ENCODE measurements at regions not wholly inside any gene's neighbourhood (a gene's known extent, or its start where the extent isn't known, plus 50 kb on each side); places are given as distances from the start of the nearest gene placed in this dataset.

GRCh38 chr6:14925699-14926026 lies 320.2 kb upstream of the JARID2 start:
- TF ChIP-seq, protein P1, sequence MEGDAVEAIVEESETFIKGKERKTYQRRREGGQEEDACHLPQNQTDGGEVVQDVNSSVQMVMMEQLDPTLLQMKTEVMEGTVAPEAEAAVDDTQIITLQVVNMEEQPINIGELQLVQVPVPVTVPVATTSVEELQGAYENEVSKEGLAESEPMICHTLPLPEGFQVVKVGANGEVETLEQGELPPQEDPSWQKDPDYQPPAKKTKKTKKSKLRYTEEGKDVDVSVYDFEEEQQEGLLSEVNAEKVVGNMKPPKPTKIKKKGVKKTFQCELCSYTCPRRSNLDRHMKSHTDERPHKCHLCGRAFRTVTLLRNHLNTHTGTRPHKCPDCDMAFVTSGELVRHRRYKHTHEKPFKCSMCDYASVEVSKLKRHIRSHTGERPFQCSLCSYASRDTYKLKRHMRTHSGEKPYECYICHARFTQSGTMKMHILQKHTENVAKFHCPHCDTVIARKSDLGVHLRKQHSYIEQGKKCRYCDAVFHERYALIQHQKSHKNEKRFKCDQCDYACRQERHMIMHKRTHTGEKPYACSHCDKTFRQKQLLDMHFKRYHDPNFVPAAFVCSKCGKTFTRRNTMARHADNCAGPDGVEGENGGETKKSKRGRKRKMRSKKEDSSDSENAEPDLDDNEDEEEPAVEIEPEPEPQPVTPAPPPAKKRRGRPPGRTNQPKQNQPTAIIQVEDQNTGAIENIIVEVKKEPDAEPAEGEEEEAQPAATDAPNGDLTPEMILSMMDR (IDR thresholded peaks at IDR 0.05), result no peak
- TF ChIP-seq TCF7L2 (IDR thresholded peaks at IDR 0.05; ENCODE audit: low read depth, low read length) (no peak), SIN3A (IDR thresholded peaks at IDR 0.05; ENCODE audit: borderline replicate concordance, insufficient read depth, low read depth, low read length) (no peak), POLR2AphosphoS5 (IDR thresholded peaks at IDR 0.05; ENCODE audit: low read depth, low read length) (no peak), REST (IDR thresholded peaks at IDR 0.05; ENCODE audit: insufficient read depth in 1 of 2, low read depth in 2 of 2, low read length in 1 of 2) (no peak)
- H3K27me3 ChIP-seq (ENCODE audit: control insufficient read depth, insufficient read depth, low read length), result 0 out of 2 replicates have a peak, but pooled peaks cover 4% of the 10 kb centered on the region
- no peaks in the 10 kb centered on the region for H3K9me3 ChIP-seq (ENCODE audit: control insufficient read depth, insufficient read depth, low read depth, low read length)
- CTCF ChIA-PET, result no interaction called here
- no peak overlapping the region for H3K27ac ChIP-seq (ENCODE audit: low read length)
- ATAC-seq (no peak), DNase-seq (ENCODE audit: low read depth, low spot score) (no peak)
- BruUV-seq (replicated peaks), result no TSS peak
- in situ Hi-C loops (cut with HindIII; ENCODE audit: low pct_unique_long_range_greater_than_20kb, low sequenced_read_pairs) (no loop called here), intact Hi-C loops (cut with micrococcal nuclease; ENCODE audit: unreplicated experiment) (no loop called here)
- no peak overlapping the region for H3K4me3 ChIP-seq (ENCODE audit: low read depth in 2 of 2, low read length in 2 of 2)
- POLR2A ChIA-PET, result no interaction called here
- no peaks in the 10 kb centered on the region for H3K4me1 ChIP-seq (ENCODE audit: control insufficient read depth, insufficient read depth, low read length)
- no peaks in the 10 kb centered on the region for H3K36me3 ChIP-seq (ENCODE audit: control insufficient read depth, insufficient read depth, low read length)

DNA sequence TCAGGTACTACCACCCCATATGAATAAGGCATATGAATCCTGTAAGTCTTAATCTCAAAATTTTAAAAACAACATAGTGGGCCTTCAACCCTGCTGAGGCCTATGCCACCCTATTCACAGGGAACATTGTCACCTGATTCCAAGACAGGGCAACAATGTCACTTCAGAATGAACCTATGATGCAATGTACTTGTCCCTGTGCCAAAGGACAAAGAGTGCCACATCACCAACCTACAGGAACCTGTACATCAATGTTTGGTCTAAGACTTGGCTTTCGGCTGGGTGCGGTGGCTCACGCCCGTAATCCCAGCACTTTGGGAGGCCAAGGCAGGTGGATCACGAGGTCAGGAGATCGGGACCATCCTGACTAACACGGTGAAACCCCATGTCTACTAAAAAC lies 318.5 kb upstream of the JARID2 start:
- Histone ChIP-seq H3K27ac (ENCODE audit: low read length) (no peak overlapping the region), H3K4me3 (ENCODE audit: low read depth in 2 of 2, low read length in 2 of 2) (no peak overlapping the region), H3K4me1 (ENCODE audit: control insufficient read depth, insufficient read depth, low read length) (no peaks in the 10 kb centered on the region), H3K36me3 (ENCODE audit: control insufficient read depth, insufficient read depth, low read length) (no peaks in the 10 kb centered on the region), H3K27me3 (ENCODE audit: control insufficient read depth, insufficient read depth, low read length) (0 out of 2 replicates have a peak, but pooled peaks cover 4% of the 10 kb centered on the region), H3K9me3 (ENCODE audit: control insufficient read depth, insufficient read depth, low read depth, low read length) (no peaks in the 10 kb centered on the region)
- TF ChIP-seq TCF7L2 (IDR thresholded peaks at IDR 0.05; ENCODE audit: low read depth, low read length) (no peak), SIN3A (IDR thresholded peaks at IDR 0.05; ENCODE audit: borderline replicate concordance, insufficient read depth, low read depth, low read length) (no peak), POLR2AphosphoS5 (IDR thresholded peaks at IDR 0.05; ENCODE audit: low read depth, low read length) (no peak), REST (IDR thresholded peaks at IDR 0.05; ENCODE audit: insufficient read depth in 1 of 2, low read depth in 2 of 2, low read length in 1 of 2) (no peak)
- TF ChIP-seq, protein P1 (IDR thresholded peaks at IDR 0.05), result no peak
- ChIA-PET POLR2A (no interaction called here), CTCF (no interaction called here)
- DNase-seq (ENCODE audit: low read depth, low spot score), result no peak
- no peak for ATAC-seq
- BruUV-seq (replicated peaks), result no TSS peak
- in situ Hi-C loops (cut with HindIII; ENCODE audit: low pct_unique_long_range_greater_than_20kb, low sequenced_read_pairs) (no loop called here), intact Hi-C loops (cut with micrococcal nuclease; ENCODE audit: unreplicated experiment) (no loop called here)
